ENCODE measurements at regions not wholly inside any gene's neighbourhood (a gene's known extent, or its start where the extent isn't known, plus 50 kb on each side); places are given as distances from the start of the nearest gene placed in this dataset.

DNA sequence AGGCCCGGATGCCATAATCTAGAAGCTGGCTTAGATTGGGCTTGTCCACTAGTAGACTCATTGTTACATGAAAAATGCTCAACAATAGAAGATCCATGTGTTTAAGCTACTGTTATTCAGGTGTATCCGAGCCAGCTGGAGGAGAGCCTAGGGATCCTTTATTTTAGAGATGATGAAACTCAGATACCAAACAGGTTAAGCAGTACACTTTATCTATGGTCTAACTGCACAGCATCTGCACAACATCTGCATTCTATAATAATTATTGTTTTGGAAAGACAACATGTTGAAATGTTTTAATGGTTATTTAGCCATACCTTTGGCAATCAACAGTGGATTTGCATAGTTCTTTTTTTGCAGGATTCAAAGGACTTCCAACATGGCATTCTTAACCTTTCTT is 134.1 kb downstream of the RFPL4B start:
- Histone ChIP-seq H3K27me3 (ENCODE audit: insufficient read depth, low read depth, severe bottlenecking) (no peaks in the 10 kb centered on the region), H3K27ac (no peak overlapping the region), H3K9me3 (ENCODE audit: severe bottlenecking) (no peaks in the 10 kb centered on the region), H3K36me3 (no peaks in the 10 kb centered on the region), H3K4me3 (ENCODE audit: low read depth, low read length) (no peak overlapping the region)
- no peak for DNase-seq
- TF ChIP-seq, protein P1, sequence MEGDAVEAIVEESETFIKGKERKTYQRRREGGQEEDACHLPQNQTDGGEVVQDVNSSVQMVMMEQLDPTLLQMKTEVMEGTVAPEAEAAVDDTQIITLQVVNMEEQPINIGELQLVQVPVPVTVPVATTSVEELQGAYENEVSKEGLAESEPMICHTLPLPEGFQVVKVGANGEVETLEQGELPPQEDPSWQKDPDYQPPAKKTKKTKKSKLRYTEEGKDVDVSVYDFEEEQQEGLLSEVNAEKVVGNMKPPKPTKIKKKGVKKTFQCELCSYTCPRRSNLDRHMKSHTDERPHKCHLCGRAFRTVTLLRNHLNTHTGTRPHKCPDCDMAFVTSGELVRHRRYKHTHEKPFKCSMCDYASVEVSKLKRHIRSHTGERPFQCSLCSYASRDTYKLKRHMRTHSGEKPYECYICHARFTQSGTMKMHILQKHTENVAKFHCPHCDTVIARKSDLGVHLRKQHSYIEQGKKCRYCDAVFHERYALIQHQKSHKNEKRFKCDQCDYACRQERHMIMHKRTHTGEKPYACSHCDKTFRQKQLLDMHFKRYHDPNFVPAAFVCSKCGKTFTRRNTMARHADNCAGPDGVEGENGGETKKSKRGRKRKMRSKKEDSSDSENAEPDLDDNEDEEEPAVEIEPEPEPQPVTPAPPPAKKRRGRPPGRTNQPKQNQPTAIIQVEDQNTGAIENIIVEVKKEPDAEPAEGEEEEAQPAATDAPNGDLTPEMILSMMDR (IDR thresholded peaks at IDR 0.05; ENCODE audit: low read depth, low read length), result no peak

DNA sequence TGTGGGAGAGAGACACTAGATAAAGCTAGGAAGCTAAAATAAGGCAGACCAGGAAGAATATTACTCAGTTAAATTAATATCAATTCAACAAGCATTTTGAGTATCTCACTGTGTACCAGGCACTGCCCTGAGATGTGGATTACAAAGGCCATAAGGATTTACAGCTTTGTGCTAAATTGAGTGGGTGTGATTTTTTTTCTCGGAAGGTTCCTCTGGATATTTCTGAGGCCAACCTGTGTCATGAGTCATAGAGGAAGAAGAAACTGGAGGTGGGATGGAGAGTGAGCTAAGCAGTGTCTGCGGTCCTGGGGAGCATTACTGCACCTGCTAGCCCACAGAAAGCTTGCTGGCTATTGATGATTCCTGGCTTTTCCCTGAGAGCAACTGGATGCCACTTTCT is 135.2 kb downstream of the RFPL4B start:
- Histone ChIP-seq H3K27me3 (ENCODE audit: insufficient read depth, low read depth, severe bottlenecking) (no peaks in the 10 kb centered on the region), H3K4me3 (ENCODE audit: low read depth, low read length) (no peak overlapping the region), H3K9me3 (ENCODE audit: severe bottlenecking) (no peaks in the 10 kb centered on the region), H3K27ac (no peak overlapping the region), H3K36me3 (no peaks in the 10 kb centered on the region)
- no peak for DNase-seq
- TF ChIP-seq, protein P1 (IDR thresholded peaks at IDR 0.05; ENCODE audit: low read depth, low read length), result no peak

DNA sequence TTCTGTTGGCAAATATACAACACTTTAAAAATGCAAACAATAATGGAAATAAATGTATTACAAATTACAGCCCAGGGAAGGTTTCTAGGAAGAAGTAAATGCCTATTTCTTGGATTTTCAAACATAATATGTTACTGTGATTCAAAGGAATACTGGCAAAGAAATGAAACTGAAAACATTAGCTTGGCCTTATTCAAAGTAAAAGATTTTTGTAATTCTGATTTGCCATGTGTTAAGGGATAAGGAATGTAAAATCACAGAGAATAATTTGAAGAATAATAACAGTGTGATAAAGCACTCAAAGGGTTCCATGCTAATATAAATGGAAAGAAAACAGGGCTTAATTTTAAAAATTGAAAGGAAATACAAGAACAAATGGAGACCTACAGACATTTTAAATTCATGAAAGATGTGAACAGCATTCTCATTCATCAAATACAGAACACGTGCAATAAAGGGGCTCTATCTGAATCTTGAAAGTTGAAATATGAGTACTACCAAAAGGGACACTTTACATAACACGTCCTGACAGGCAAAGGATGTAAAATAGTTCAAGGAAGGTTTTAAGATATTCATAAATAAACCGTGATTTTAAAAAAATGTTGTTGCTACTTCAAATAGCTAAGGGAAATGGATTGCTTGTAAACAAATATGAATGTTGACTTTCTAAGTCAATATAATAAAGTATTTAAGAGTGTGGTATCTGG is 138.1 kb downstream of the RFPL4B start:
- DNase-seq, result no peak
- Histone ChIP-seq H3K27me3 (ENCODE audit: insufficient read depth, low read depth, severe bottlenecking) (no peaks in the 10 kb centered on the region), H3K27ac (no peak overlapping the region), H3K4me3 (ENCODE audit: low read depth, low read length) (no peak overlapping the region), H3K36me3 (no peaks in the 10 kb centered on the region), H3K9me3 (ENCODE audit: severe bottlenecking) (no peaks in the 10 kb centered on the region)
- TF ChIP-seq, protein P1 (IDR thresholded peaks at IDR 0.05; ENCODE audit: low read depth, low read length), result no peak

DNA sequence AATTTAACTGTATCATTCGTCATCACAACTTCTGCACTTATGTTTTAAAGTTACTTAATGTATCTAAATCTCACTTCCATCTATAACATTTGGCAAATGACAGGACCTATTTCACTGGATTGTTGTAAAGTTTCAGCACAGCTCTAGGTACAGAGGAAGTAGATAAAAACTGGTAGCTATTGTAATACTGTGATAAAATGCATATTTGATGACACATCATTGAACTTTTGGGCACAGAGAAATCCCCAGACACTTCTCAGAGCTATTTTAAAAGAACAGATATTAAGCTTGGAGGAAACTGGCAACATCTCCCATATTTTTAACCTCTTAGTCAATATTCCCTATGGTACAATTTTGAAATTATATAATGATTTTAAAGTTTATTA is 138.7 kb downstream of the RFPL4B start:
- Histone ChIP-seq H3K4me3 (ENCODE audit: low read depth, low read length) (no peak overlapping the region), H3K27me3 (ENCODE audit: insufficient read depth, low read depth, severe bottlenecking) (no peaks in the 10 kb centered on the region), H3K9me3 (ENCODE audit: severe bottlenecking) (no peaks in the 10 kb centered on the region), H3K36me3 (no peaks in the 10 kb centered on the region), H3K27ac (no peak overlapping the region)
- TF ChIP-seq, protein P1 (IDR thresholded peaks at IDR 0.05; ENCODE audit: low read depth, low read length), result no peak
- no peak for DNase-seq

GRCh38 chr6:112486454-112486853 is 139.3 kb downstream of the RFPL4B start:
- H3K27me3 ChIP-seq (ENCODE audit: insufficient read depth, low read depth, severe bottlenecking), result no peaks in the 10 kb centered on the region
- no peak overlapping the region for H3K4me3 ChIP-seq (ENCODE audit: low read depth, low read length)
- H3K9me3 ChIP-seq (ENCODE audit: severe bottlenecking), result no peaks in the 10 kb centered on the region
- H3K27ac ChIP-seq, result no peak overlapping the region
- H3K36me3 ChIP-seq, result no peaks in the 10 kb centered on the region
- TF ChIP-seq, protein P1 (IDR thresholded peaks at IDR 0.05; ENCODE audit: low read depth, low read length), result no peak
- no peak for DNase-seq

DNA sequence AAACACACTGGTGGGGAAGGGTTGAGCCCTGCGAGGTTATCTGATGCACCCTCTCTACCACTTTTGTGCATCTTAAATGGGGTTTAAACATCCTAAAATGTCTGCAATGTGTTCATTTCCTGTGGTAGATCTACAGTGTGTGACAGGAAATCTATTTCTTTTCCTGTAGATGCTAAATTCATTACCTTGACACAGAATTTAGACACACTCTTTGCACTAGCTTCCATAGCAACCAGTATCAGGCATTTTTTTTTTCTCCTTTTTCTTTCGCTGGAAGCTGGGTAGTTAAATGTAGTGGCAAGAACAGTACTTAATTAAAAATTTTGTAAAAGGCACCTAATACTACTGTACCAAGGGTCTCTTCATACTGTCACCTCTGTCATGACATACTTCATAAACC is 141.1 kb downstream of the RFPL4B start:
- DNase-seq, result no peak
- TF ChIP-seq, protein P1 (IDR thresholded peaks at IDR 0.05; ENCODE audit: low read depth, low read length), result no peak
- Histone ChIP-seq H3K4me3 (ENCODE audit: low read depth, low read length) (no peak overlapping the region), H3K27me3 (ENCODE audit: insufficient read depth, low read depth, severe bottlenecking) (no peaks in the 10 kb centered on the region), H3K36me3 (no peaks in the 10 kb centered on the region), H3K9me3 (ENCODE audit: severe bottlenecking) (no peaks in the 10 kb centered on the region), H3K27ac (no peak overlapping the region)

Data from WERI-Rb-1 (cell line).